ENCODE measurements at regions not wholly inside any gene's neighbourhood (a gene's known extent, or its start where the extent isn't known, plus 50 kb on each side); places are given as distances from the start of the nearest gene placed in this dataset.

GRCh38 chr11:81840380-81840779, 893.3 kb downstream of the FAM181B start:
- TF ChIP-seq POLR2A (IDR thresholded peaks at IDR 0.05; ENCODE audit: low read depth, low read length) (no peak), POLR2AphosphoS5 (IDR thresholded peaks at IDR 0.05; ENCODE audit: low read depth, low read length) (no peak)

Data from GM12892 (cell line).